ENCODE measurements at regions not wholly inside any gene's neighbourhood (a gene's known extent, or its start where the extent isn't known, plus 50 kb on each side); places are given as distances from the start of the nearest gene placed in this dataset.

DNA sequence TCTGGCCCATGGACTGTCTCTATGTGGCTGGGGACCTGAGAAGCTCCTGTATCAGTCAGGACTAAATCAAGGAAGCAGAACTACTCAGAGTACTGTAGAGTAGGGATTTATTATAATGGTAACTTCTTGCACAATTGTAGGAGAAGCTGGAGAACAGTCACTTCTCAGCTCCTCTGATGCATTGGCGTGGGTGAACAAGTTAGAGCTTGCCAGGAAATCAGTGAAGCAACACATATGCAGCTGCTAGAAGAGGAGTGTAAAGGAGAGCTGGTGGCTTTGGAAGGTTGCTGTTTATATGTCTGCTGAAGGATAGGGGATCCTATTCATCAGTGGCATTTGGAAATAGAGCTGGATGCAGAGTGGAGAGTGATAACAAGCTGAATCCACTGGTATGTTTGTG, 215.5 kb upstream of the CWC22 start:
- Histone ChIP-seq H3K27me3 (ENCODE audit: control insufficient read depth in 3 of 3, insufficient read depth in 3 of 3, low read depth in 1 of 3, low read length in 3 of 3) (peaks cover 0 to 2% (median 0%) of the 10 kb centered on the region in 3 experiments), H3K9me3 (replicated peaks in 1 of 2; ENCODE audit: control insufficient read depth in 2 of 2, insufficient read depth in 1 of 2, low read depth in 1 of 2, low read length in 2 of 2) (peaks cover 5 to 31% of the 10 kb centered on the region in 2 donors), H3K4me1 (ENCODE audit: control insufficient read depth in 2 of 2, insufficient read depth in 1 of 2, low read depth in 1 of 2, low read length in 2 of 2) (no peaks in the 10 kb centered on the region), H2BK12ac (ENCODE audit: low read length) (no peak overlapping the region), H3K27ac (replicated peaks; ENCODE audit: low read length) (no peak overlapping the region), H3K23ac (ENCODE audit: low read depth, low read length, poor library complexity) (no peak overlapping the region), H2BK120ac (ENCODE audit: low read depth, low read length) (no peak overlapping the region), H4K8ac (ENCODE audit: low read depth, low read length) (no peak overlapping the region), H2AK5ac (ENCODE audit: low read depth, low read length) (no peak overlapping the region), H2BK15ac (ENCODE audit: low read length) (no peak overlapping the region), H3K18ac (ENCODE audit: low read length) (no peak overlapping the region), H3K9ac (ENCODE audit: low read depth, low read length, poor library complexity) (no peak overlapping the region), H2BK5ac (ENCODE audit: low read length) (no peak overlapping the region), H3K4me3 (ENCODE audit: low read length in 2 of 2) (no peak overlapping the region), H2AFZ (ENCODE audit: low read length) (peak overlapping the region; percentile 28), H3K4ac (ENCODE audit: low read length) (no peak overlapping the region), H3K14ac (ENCODE audit: low read length) (no peak overlapping the region), H3K79me1 (ENCODE audit: low read depth, low read length) (no peaks in the 10 kb centered on the region), H3K36me3 (replicated peaks in 1 of 2; ENCODE audit: control insufficient read depth in 2 of 2, insufficient read depth in 2 of 2, low read length in 2 of 2) (no peaks in the 10 kb centered on the region), H3K4me2 (ENCODE audit: insufficient read depth, low read length, poor library complexity, severe bottlenecking) (no peak overlapping the region), H4K91ac (ENCODE audit: low read depth, low read length, poor library complexity) (no peak overlapping the region)
- WGBS, 2 donors (ENCODE audit: extremely low coverage in 2 of 2, insufficient read length in 2 of 2, insufficient replicate concordance in 1 of 2) = no CpG with 5 or more reads among the region's 1 CpG
- DNase-seq (ENCODE audit: low spot score) = no peak

DNA sequence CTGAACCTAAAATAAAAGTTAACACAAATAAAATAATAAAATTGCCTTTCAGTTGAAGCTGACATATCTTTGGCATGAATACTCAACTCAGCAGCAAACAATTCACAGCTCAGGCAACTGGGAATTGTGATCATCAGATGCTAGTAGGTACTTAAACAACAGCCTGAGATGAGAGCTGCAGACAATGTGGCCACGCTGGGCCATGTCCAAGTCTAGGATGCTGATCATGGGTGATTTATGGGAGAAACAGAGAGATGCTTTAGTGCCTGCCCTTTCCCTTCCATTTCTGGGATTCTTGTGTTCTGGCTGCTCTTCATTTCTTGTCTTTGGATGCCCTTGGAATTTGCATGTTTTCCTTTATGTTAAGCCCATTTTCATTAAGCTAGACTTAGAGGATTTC, 212.4 kb upstream of the CWC22 start:
- H2BK120ac ChIP-seq (ENCODE audit: low read depth, low read length) = no peak overlapping the region
- H4K8ac ChIP-seq (ENCODE audit: low read depth, low read length) = no peak overlapping the region
- H2AFZ ChIP-seq (ENCODE audit: low read length) = no peak overlapping the region
- H3K4ac ChIP-seq (ENCODE audit: low read length) = no peak overlapping the region
- H2BK15ac ChIP-seq (ENCODE audit: low read length) = no peak overlapping the region
- no peak overlapping the region for H3K18ac ChIP-seq (ENCODE audit: low read length)
- H4K91ac ChIP-seq (ENCODE audit: low read depth, low read length, poor library complexity) = no peak overlapping the region
- no peaks in the 10 kb centered on the region for H3K79me1 ChIP-seq (ENCODE audit: low read depth, low read length)
- H3K23ac ChIP-seq (ENCODE audit: low read depth, low read length, poor library complexity) = no peak overlapping the region
- no peak overlapping the region for H3K4me2 ChIP-seq (ENCODE audit: insufficient read depth, low read length, poor library complexity, severe bottlenecking)
- WGBS, 2 donors (ENCODE audit: extremely low coverage in 2 of 2, insufficient read length in 2 of 2, insufficient replicate concordance in 1 of 2) = no CpG with 5 or more reads among the region's 1 CpG
- H3K4me1 ChIP-seq (ENCODE audit: control insufficient read depth in 2 of 2, insufficient read depth in 1 of 2, low read depth in 1 of 2, low read length in 2 of 2) = no peaks in the 10 kb centered on the region
- no peak overlapping the region for H3K14ac ChIP-seq (ENCODE audit: low read length)
- peaks cover 0 to 18% of the 10 kb centered on the region in 2 donors for H3K9me3 ChIP-seq (replicated peaks in 1 of 2; ENCODE audit: control insufficient read depth in 2 of 2, insufficient read depth in 1 of 2, low read depth in 1 of 2, low read length in 2 of 2)
- H3K36me3 ChIP-seq (replicated peaks in 1 of 2; ENCODE audit: control insufficient read depth in 2 of 2, insufficient read depth in 2 of 2, low read length in 2 of 2) = no peaks in the 10 kb centered on the region
- H2BK12ac ChIP-seq (ENCODE audit: low read length) = no peak overlapping the region
- DNase-seq (ENCODE audit: low spot score) = no peak
- no peak overlapping the region for H2AK5ac ChIP-seq (ENCODE audit: low read depth, low read length)
- no peak overlapping the region for H2BK5ac ChIP-seq (ENCODE audit: low read length)
- H3K27me3 ChIP-seq (ENCODE audit: control insufficient read depth in 3 of 3, insufficient read depth in 3 of 3, low read depth in 1 of 3, low read length in 3 of 3) = no peaks in the 10 kb centered on the region
- no peak overlapping the region for H3K27ac ChIP-seq (replicated peaks; ENCODE audit: low read length)
- H3K4me3 ChIP-seq (ENCODE audit: low read length in 2 of 2) = no peak overlapping the region
- no peak overlapping the region for H3K9ac ChIP-seq (ENCODE audit: low read depth, low read length, poor library complexity)

DNA sequence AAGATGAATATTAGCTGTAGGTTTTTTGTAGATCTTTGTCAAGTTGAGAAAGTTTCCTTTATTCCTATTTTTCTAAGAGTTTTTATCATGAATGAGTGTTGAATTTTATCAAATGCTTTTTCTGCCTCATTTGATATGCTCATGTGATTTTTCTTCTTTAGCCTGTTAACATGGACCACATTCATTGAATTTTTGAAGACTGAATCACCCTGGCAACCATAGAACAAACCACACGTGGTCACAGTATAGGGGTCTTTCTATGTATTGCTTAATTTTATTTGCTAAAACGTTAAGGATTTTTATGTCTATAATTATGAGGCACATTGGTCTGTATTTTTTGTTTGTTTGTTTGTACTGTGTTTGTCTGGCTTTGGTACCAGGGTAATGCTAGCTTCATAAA, 201.7 kb upstream of the CWC22 start:
- Histone ChIP-seq H3K23ac (ENCODE audit: low read depth, low read length, poor library complexity) (no peak overlapping the region), H3K9me3 (replicated peaks in 1 of 2; ENCODE audit: control insufficient read depth in 2 of 2, insufficient read depth in 1 of 2, low read depth in 1 of 2, low read length in 2 of 2) (peaks cover 0 to 2% of the 10 kb centered on the region in 2 donors), H2BK12ac (ENCODE audit: low read length) (no peak overlapping the region), H3K9ac (ENCODE audit: low read depth, low read length, poor library complexity) (no peak overlapping the region), H3K79me1 (ENCODE audit: low read depth, low read length) (no peaks in the 10 kb centered on the region), H3K14ac (ENCODE audit: low read length) (no peak overlapping the region), H3K4me1 (ENCODE audit: control insufficient read depth in 2 of 2, insufficient read depth in 1 of 2, low read depth in 1 of 2, low read length in 2 of 2) (peaks cover 1 to 50% of the 10 kb centered on the region in 2 donors), H4K8ac (ENCODE audit: low read depth, low read length) (no peak overlapping the region), H2AK5ac (ENCODE audit: low read depth, low read length) (no peak overlapping the region), H2AFZ (ENCODE audit: low read length) (no peak overlapping the region), H2BK120ac (ENCODE audit: low read depth, low read length) (no peak overlapping the region), H3K4ac (ENCODE audit: low read length) (no peak overlapping the region), H4K91ac (ENCODE audit: low read depth, low read length, poor library complexity) (no peak overlapping the region), H2BK15ac (ENCODE audit: low read length) (no peak overlapping the region), H3K27me3 (ENCODE audit: control insufficient read depth in 3 of 3, insufficient read depth in 3 of 3, low read depth in 1 of 3, low read length in 3 of 3) (no peaks in the 10 kb centered on the region), H3K27ac (replicated peaks; ENCODE audit: low read length) (no peak overlapping the region), H2BK5ac (ENCODE audit: low read length) (no peak overlapping the region), H3K36me3 (replicated peaks in 1 of 2; ENCODE audit: control insufficient read depth in 2 of 2, insufficient read depth in 2 of 2, low read length in 2 of 2) (no peaks in the 10 kb centered on the region), H3K18ac (ENCODE audit: low read length) (no peak overlapping the region), H3K4me2 (ENCODE audit: insufficient read depth, low read length, poor library complexity, severe bottlenecking) (no peak overlapping the region), H3K4me3 (ENCODE audit: low read length in 2 of 2) (no peak overlapping the region)
- no peak for DNase-seq (ENCODE audit: low spot score)
- no CpG with 5 or more reads among the region's 2 CpGs for WGBS, 2 donors (ENCODE audit: extremely low coverage in 2 of 2, insufficient read length in 2 of 2, insufficient replicate concordance in 1 of 2)

DNA sequence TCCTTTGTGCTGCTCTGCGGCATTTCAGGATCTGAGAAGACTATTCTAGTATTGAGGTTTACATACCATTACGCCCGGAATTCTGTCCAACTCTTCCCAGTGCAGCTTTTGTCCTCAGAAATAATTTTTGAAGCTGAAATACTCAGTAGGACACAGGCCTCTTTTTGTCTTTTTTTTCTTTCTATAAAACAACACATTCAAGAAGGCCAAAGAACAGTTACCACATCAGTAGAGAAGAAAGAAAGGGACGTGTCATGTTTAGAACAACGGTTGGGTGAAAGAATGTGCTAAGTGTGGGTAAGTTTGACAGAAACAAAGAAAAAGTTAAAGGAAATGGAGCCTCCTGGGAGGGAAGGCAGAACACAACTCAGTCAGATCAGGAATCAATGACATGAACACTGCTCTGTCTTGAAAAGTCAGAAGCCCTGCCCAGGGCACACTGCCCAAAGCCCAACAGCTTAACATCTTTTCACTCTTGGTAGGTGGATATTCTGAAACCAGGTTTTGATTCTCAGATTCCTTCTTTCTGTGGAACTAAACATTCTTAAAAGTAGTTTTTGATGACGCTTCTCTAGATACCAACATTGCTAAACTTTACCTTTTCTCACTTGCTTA, 198.6 kb upstream of the CWC22 start:
- no peaks in the 10 kb centered on the region for H3K27me3 ChIP-seq (ENCODE audit: control insufficient read depth in 3 of 3, insufficient read depth in 3 of 3, low read depth in 1 of 3, low read length in 3 of 3)
- H3K36me3 ChIP-seq (replicated peaks in 1 of 2; ENCODE audit: control insufficient read depth in 2 of 2, insufficient read depth in 2 of 2, low read length in 2 of 2) = no peaks in the 10 kb centered on the region
- H2BK12ac ChIP-seq (ENCODE audit: low read length) = no peak overlapping the region
- peaks cover 1 to 71% of the 10 kb centered on the region in 2 donors for H3K4me1 ChIP-seq (ENCODE audit: control insufficient read depth in 2 of 2, insufficient read depth in 1 of 2, low read depth in 1 of 2, low read length in 2 of 2)
- no peak overlapping the region for H2AFZ ChIP-seq (ENCODE audit: low read length)
- peaks cover 0 to 2% of the 10 kb centered on the region in 2 donors for H3K9me3 ChIP-seq (replicated peaks in 1 of 2; ENCODE audit: control insufficient read depth in 2 of 2, insufficient read depth in 1 of 2, low read depth in 1 of 2, low read length in 2 of 2)
- H3K18ac ChIP-seq (ENCODE audit: low read length) = no peak overlapping the region
- H3K23ac ChIP-seq (ENCODE audit: low read depth, low read length, poor library complexity) = no peak overlapping the region
- no peak overlapping the region for H2BK5ac ChIP-seq (ENCODE audit: low read length)
- no peaks in the 10 kb centered on the region for H3K79me1 ChIP-seq (ENCODE audit: low read depth, low read length)
- no peak overlapping the region for H3K27ac ChIP-seq (replicated peaks; ENCODE audit: low read length)
- H3K4me2 ChIP-seq (ENCODE audit: insufficient read depth, low read length, poor library complexity, severe bottlenecking) = no peak overlapping the region
- H3K4ac ChIP-seq (ENCODE audit: low read length) = no peak overlapping the region
- H2BK120ac ChIP-seq (ENCODE audit: low read depth, low read length) = no peak overlapping the region
- H3K9ac ChIP-seq (ENCODE audit: low read depth, low read length, poor library complexity) = no peak overlapping the region
- no peak overlapping the region for H2AK5ac ChIP-seq (ENCODE audit: low read depth, low read length)
- no peak overlapping the region for H2BK15ac ChIP-seq (ENCODE audit: low read length)
- DNase-seq (ENCODE audit: low spot score) = peak; percentile 11
- no CpG with 5 or more reads among the region's 6 CpGs for WGBS, 2 donors (ENCODE audit: extremely low coverage in 2 of 2, insufficient read length in 2 of 2, insufficient replicate concordance in 1 of 2)
- H4K91ac ChIP-seq (ENCODE audit: low read depth, low read length, poor library complexity) = no peak overlapping the region
- H3K4me3 ChIP-seq (ENCODE audit: low read length in 2 of 2) = no peak overlapping the region
- H3K14ac ChIP-seq (ENCODE audit: low read length) = no peak overlapping the region
- no peak overlapping the region for H4K8ac ChIP-seq (ENCODE audit: low read depth, low read length)

Measured in neuronal stem cell (in vitro differentiated cells).